Colon (tissue), 2 donors: ENCODE measurements at regions not wholly inside any gene's neighbourhood (a gene's known extent, or its start where the extent isn't known, plus 50 kb on each side); places are given as distances from the start of the nearest gene placed in this dataset.
"Not testable (repeated sequence)": the region's sequence is repeated elsewhere in the genome, so short reads cannot be mapped to it uniquely, and the experiment has no call there.

Experiments
- FAIRE-seq: peaks from 2 replicates; lab custom pipeline; 2012; peaks lifted over from hg19 to GRCh38; lab: Jason Lieb, UNC
- donor health status: control.
- donor health status: control.

- no peak for FAIRE-seq
Measured at GRCh38 chr5:152527358-152528052, 122.4 kb upstream of the NMUR2 start.

- FAIRE-seq = no peak
Measured at GRCh38 chr5:152529440-152529839, 124.4 kb upstream of the NMUR2 start.

- no peak for FAIRE-seq
Measured at GRCh38 chr5:152532714-152533113, 127.6 kb upstream of the NMUR2 start.

- no peak for FAIRE-seq
Measured at GRCh38 chr5:152534641-152535040, 129.6 kb upstream of the NMUR2 start.

- FAIRE-seq = no peak
Measured at GRCh38 chr5:152542741-152543140, 137.7 kb upstream of the NMUR2 start.

- FAIRE-seq = no peak
Measured at GRCh38 chr5:152546493-152546892, 141.4 kb upstream of the NMUR2 start.

- no peak for FAIRE-seq
Measured at GRCh38 chr5:152547202-152547601, 142.1 kb upstream of the NMUR2 start.

- FAIRE-seq = no peak
Measured at GRCh38 chr5:152549709-152550108, 144.6 kb upstream of the NMUR2 start.

- no peak for FAIRE-seq
Measured at GRCh38 chr5:152551061-152551460, 146.0 kb upstream of the NMUR2 start.

- FAIRE-seq = no peak
Measured at GRCh38 chr5:152556784-152557183, 151.7 kb upstream of the NMUR2 start.

GRCh38 chr5:152560512-152561137 is 155.5 kb upstream of the NMUR2 start:
- no peak for FAIRE-seq

- no peak for FAIRE-seq
Measured at GRCh38 chr5:152568016-152568415, 162.9 kb upstream of the NMUR2 start.

- FAIRE-seq = no peak
Measured at GRCh38 chr5:152572812-152573211, 167.7 kb upstream of the NMUR2 start.

- no peak for FAIRE-seq
Measured at GRCh38 chr5:152584103-152584502, 179.0 kb upstream of the NMUR2 start.

GRCh38 chr5:152592416-152592815 is 187.3 kb upstream of the NMUR2 start:
- FAIRE-seq = no peak

GRCh38 chr5:152593388-152593787 is 188.3 kb upstream of the NMUR2 start:
- FAIRE-seq = peak; percentile 94

GRCh38 chr5:152595405-152595804 is 190.3 kb upstream of the NMUR2 start:
- no peak for FAIRE-seq

- FAIRE-seq = no peak
Measured at GRCh38 chr5:152599096-152599495, 194.0 kb upstream of the NMUR2 start.

GRCh38 chr5:152601806-152602732 is 197.0 kb upstream of the NMUR2 start:
- FAIRE-seq = no peak

GRCh38 chr5:152606050-152606449 is 201.0 kb upstream of the NMUR2 start:
- FAIRE-seq = not testable (repeated sequence)

- FAIRE-seq = no peak
Measured at GRCh38 chr5:152606776-152607364, 201.8 kb upstream of the NMUR2 start.

- FAIRE-seq = no peak
Measured at GRCh38 chr5:152607401-152608160, 202.5 kb upstream of the NMUR2 start.
